HG03159 (cell line): ENCODE measurements at regions not wholly inside any gene's neighbourhood (a gene's known extent, or its start where the extent isn't known, plus 50 kb on each side); places are given as distances from the start of the nearest gene placed in this dataset.
"Not testable (repeated sequence)": the region's sequence is repeated elsewhere in the genome, so short reads cannot be mapped to it uniquely, and the experiment has no call there.

Source experiments
- ATAC-seq: cut with Tn5 transposase; IDR thresholded peaks from one replicate; pipeline ENCODE4 v1.9.1; 2021; ENCODE audit warnings: mild to moderate bottlenecking, moderate library complexity; ENCODE audit not compliant: unreplicated experiment

GRCh38 chr6:91190041-91190440 is 603.2 kb upstream of the MAP3K7 start:
- not testable (repeated sequence) for ATAC-seq

GRCh38 chr6:91185072-91185471 is 598.2 kb upstream of the MAP3K7 start:
- ATAC-seq, result no peak

GRCh38 chr6:91181416-91181815 is 594.5 kb upstream of the MAP3K7 start:
- no peak for ATAC-seq

GRCh38 chr6:91173651-91174050 is 586.8 kb upstream of the MAP3K7 start:
- ATAC-seq, result no peak

- ATAC-seq, result no peak
Measured at GRCh38 chr6:91173186-91173585, 586.3 kb upstream of the MAP3K7 start.

GRCh38 chr6:91171754-91172462 is 585.0 kb upstream of the MAP3K7 start:
- no peak for ATAC-seq

GRCh38 chr6:91167846-91168245 is 581.0 kb upstream of the MAP3K7 start:
- ATAC-seq, result no peak

GRCh38 chr6:91166271-91167046 is 579.6 kb upstream of the MAP3K7 start:
- ATAC-seq, result no peak

- no peak for ATAC-seq
Measured at GRCh38 chr6:91164105-91164504, 577.2 kb upstream of the MAP3K7 start.

GRCh38 chr6:91161246-91161645 is 574.4 kb upstream of the MAP3K7 start:
- ATAC-seq, result no peak

GRCh38 chr6:91155129-91155785 is 568.4 kb upstream of the MAP3K7 start:
- ATAC-seq, result peak; percentile 66

- no peak for ATAC-seq
Measured at GRCh38 chr6:91152824-91153223, 566.0 kb upstream of the MAP3K7 start.

GRCh38 chr6:91149956-91150705 is 563.3 kb upstream of the MAP3K7 start:
- ATAC-seq, result no peak

- no peak for ATAC-seq
Measured at GRCh38 chr6:91149246-91149955, 562.5 kb upstream of the MAP3K7 start.

- ATAC-seq, result no peak
Measured at GRCh38 chr6:91144126-91144525, 557.3 kb upstream of the MAP3K7 start.

GRCh38 chr6:91142154-91142553 is 555.3 kb upstream of the MAP3K7 start:
- no peak for ATAC-seq

GRCh38 chr6:91141346-91141745 is 554.5 kb upstream of the MAP3K7 start:
- ATAC-seq, result no peak

- ATAC-seq, result no peak
Measured at GRCh38 chr6:91140449-91140848, 553.6 kb upstream of the MAP3K7 start.

- ATAC-seq, result no peak
Measured at GRCh38 chr6:91137286-91137685, 550.4 kb upstream of the MAP3K7 start.

- no peak for ATAC-seq
Measured at GRCh38 chr6:91135406-91136103, 548.7 kb upstream of the MAP3K7 start.
